Stimulated activated CD8-positive, alpha-beta memory T cell treated with anti-CD3 and anti-CD28 coated beads, Interleukin-4, amount 100 ng/mL, for 48 hours (primary cell): ENCODE measurements at regions not wholly inside any gene's neighbourhood (a gene's known extent, or its start where the extent isn't known, plus 50 kb on each side); places are given as distances from the start of the nearest gene placed in this dataset.

Experiments used
- DNase-seq: peaks from one replicate; pipeline ENCODE4 v3.0.0-alpha.2; 2020

- no peak for DNase-seq
Measured at GRCh38 chr5:34488984-34489383, 167.1 kb upstream of the RAI14 start.

GRCh38 chr5:34490506-34491250, 165.4 kb upstream of the RAI14 start:
- no peak for DNase-seq

- DNase-seq = no peak
Measured at GRCh38 chr5:34491251-34491620, 164.9 kb upstream of the RAI14 start.

GRCh38 chr5:34494111-34494755, 161.9 kb upstream of the RAI14 start:
- no peak for DNase-seq

- no peak for DNase-seq
Measured at GRCh38 chr5:34495178-34495577, 160.9 kb upstream of the RAI14 start.

- DNase-seq = no peak
Measured at GRCh38 chr5:34496260-34496691, 159.9 kb upstream of the RAI14 start.

- DNase-seq = no peak
Measured at GRCh38 chr5:34496701-34497469, 159.2 kb upstream of the RAI14 start.

- no peak for DNase-seq
Measured at GRCh38 chr5:34497470-34497808, 158.7 kb upstream of the RAI14 start.

GRCh38 chr5:34498572-34498971, 157.6 kb upstream of the RAI14 start:
- DNase-seq = no peak

GRCh38 chr5:34499001-34499734, 157.0 kb upstream of the RAI14 start:
- no peak for DNase-seq

DNA sequence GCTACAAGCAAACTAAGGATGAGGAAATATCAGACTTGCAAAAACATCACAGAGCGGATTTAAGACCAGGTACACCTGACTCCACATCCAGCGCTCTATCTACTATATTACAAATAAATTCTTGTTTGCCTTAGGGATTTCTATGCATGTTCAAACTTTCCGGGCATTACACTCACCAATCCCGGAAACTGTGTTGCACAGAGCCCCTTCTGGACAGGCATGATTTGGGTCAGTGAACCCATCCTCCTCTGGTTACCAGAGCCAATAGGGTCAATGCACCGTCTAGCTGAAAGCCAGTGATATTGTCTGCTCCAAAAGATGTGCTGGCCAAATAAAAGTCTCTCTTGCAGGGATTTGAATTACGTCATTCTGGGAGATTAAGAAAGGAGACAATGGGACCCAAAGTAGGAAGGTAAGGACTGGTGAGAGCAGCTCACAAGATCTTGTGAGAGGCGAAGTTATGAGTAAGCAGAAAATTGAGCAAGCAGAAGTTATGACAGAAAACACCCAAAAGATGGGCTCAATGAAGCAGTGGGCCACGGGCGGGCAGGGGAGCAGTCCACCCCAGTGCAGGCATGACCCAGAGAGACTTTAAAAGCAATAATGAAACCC, 155.8 kb upstream of the RAI14 start:
- DNase-seq = no peak

DNA sequence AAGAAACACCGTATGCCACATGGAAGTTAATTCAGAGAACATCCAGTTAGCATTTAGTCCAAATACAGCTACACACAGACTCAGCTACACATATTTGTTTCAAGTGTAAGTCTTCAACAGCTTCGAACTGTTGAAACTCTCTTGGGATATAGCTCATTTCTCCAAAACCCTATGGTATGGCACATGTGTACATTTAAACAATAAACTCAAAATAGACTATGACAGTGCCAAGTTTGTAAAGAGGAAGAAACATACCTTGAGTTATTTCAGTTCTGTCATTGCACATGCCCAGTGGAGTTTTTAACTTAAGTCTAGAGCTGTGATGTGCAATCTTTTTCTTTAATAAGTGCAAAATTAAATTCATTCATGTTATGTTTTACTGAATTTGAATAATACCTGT, 155.1 kb upstream of the RAI14 start:
- DNase-seq = no peak

DNA sequence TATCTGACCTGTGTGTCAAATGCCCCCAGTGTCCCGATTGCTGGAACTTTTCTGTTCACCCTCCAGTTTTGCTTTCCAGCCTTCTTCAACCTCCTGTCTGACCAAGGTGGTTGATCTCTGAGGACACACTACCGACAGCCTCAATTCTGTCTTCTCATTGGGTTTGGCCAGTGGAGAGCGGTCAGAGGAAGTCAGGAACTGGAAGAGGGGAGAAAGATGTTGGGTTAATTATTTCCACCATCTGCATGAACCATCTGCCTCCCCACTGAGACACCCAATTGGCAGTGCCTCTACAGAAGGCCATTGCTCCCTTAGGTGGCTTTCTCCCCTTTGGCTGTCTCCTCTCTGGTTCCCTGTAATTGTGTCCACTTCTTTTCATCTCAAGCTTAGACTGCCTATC, 154.3 kb upstream of the RAI14 start:
- DNase-seq = no peak

- DNase-seq = no peak
Measured at GRCh38 chr5:34502581-34502980, 153.5 kb upstream of the RAI14 start.

DNA sequence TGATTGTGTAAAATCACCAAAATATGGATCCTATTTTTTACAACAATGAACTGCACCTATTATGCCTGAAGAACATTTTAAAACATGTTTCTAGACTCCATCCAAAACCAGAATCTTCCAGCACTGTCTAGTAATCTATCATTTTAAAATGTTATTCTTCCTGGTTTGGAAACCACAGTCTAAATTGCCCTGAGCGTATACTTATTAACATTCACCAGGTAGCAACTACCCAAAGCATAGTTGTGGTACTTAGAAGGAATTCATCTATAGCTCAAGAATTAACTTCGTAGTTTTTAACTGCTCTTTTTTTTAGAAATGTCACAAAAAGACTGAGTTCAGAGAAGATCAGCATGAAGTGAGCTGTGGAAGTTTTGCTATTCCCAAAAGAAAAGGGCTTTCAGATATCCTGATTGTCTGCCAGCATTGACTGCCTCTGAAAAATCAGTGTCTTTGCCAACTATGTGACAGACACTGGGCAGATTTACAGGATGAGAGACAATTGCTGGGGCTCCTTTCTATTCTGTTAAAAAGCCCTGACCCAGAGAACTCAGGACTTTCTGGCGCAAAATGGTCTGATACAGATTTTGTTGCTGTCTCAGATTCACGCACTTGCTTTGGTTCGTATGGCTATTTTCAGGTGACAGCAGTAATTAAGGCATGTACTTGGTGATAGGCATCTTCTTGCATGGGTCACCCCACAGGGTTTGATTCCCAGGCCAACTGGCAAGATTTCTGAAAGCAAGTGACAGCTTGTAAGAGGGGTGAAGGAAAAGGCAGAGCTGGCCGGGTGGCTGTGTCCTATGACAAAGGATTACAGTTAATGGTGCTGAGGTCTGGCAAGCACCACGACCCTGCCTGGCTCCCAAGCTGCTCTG, 152.5 kb upstream of the RAI14 start:
- DNase-seq = no peak

- DNase-seq = no peak
Measured at GRCh38 chr5:34504967-34505366, 151.2 kb upstream of the RAI14 start.

- no peak for DNase-seq
Measured at GRCh38 chr5:34505731-34506130, 150.4 kb upstream of the RAI14 start.

GRCh38 chr5:34507933-34508332, 148.2 kb upstream of the RAI14 start:
- no peak for DNase-seq

DNA sequence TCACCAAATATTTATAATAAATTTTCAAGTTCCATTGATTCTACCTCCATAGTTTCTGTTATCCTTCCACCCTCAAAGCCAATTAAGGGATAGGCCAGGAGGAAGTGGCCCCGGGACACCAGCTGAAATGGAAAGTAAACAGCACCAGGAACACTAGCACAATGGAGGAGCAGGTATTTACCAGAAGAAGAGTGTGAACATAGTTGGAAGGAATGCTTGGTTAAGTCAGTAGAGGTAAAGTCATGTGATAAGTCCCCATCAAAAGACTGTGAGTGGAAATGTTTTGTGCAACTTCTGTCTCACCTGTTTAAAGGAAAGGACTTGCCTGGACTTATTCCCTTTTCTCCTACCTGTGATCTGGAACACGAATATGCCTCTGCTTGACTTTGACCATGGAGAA, 146.7 kb upstream of the RAI14 start:
- no peak for DNase-seq

DNA sequence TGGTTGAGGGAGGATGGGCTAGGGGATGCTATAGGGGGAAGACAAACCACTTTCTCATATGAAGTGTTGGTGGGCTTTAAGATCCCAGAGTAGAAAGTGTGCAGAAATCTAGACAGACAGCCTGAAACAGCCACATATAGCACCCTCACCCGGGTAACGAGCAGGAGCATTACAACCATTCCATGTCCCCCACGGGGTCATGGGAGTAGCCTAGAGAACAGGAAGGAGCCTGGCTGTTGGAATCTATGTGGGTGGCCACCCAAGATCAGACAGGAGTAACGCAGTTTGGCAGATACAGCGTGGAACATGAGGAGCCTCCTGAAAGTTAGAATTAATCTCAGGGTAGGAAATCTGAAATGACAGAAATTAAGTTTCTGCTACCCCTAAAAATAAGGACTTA, 146.1 kb upstream of the RAI14 start:
- no peak for DNase-seq

DNA sequence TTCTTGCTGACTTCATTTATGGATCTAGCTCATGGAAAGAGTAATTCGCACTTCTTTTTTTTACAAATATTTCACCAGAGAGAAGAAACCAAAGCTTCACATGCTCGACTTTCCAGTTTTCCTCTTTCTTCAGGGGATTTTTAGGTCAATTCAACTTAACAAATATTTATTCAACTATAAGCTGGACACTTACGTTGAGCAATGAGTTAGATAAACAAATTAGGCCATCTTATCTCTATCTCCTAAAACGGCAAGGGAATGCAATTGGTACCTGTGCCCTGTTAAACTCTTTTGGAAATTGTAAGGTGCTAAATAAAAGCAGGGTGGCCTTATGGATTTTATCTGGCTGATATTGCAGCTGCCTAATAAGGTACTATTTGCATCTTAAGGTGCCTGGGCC, 145.1 kb upstream of the RAI14 start:
- DNase-seq = no peak

GRCh38 chr5:34511481-34511880, 144.6 kb upstream of the RAI14 start:
- DNase-seq = no peak
